ENCODE measurements at regions not wholly inside any gene's neighbourhood (a gene's known extent, or its start where the extent isn't known, plus 50 kb on each side); places are given as distances from the start of the nearest gene placed in this dataset.

DNA sequence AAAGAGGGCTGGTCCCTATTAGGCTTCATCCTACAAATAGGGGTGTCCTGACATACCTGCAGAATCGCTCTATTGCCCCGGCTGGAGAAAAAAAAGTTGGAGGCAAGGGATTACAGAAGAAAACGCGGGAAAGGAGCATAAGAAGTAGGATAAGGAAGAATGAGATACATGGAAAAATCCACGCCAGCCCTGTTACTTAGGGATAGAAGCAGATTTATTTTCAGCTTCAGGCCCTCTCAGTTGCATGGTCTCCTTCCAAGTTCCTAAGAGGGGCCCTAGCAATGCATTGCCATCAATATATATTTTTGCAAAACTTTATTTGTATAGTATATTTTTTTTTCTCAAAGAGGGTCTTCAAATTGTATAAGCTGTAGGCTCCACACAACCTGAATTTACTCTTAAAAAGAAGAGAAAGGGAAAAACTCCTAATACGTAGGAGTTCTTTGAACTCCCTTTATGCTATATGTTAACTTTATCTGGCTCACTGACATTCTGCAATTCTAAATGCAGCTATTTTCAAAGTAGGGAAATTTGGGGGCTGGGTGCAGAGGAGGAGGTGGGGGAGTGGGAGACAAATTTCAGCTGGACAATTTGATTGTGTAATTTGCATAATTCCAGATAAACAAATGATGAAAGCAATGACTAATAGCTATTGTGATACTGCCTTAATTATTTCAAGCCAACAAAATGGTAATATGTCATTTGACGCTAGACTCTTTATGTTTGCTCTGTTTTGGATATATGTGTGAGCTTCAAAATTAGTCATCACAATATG lies 137.7 kb upstream of the TRHDE start:
- no peak overlapping the region for H3K4me3 Mint-ChIP-seq (ENCODE audit: unreplicated experiment)
- no peaks in the 10 kb centered on the region for H3K36me3 Mint-ChIP-seq (ENCODE audit: low read depth)
- H3K27ac Mint-ChIP-seq (ENCODE audit: unreplicated experiment) = no peak overlapping the region
- peaks cover 27% of the 10 kb centered on the region for H3K27me3 Mint-ChIP-seq (ENCODE audit: low read depth)
- no peaks in the 10 kb centered on the region for H3K4me1 Mint-ChIP-seq (ENCODE audit: low read depth)
- no peaks in the 10 kb centered on the region for H3K9me3 Mint-ChIP-seq (ENCODE audit: low read depth)
- TF ChIP-seq, protein P1, sequence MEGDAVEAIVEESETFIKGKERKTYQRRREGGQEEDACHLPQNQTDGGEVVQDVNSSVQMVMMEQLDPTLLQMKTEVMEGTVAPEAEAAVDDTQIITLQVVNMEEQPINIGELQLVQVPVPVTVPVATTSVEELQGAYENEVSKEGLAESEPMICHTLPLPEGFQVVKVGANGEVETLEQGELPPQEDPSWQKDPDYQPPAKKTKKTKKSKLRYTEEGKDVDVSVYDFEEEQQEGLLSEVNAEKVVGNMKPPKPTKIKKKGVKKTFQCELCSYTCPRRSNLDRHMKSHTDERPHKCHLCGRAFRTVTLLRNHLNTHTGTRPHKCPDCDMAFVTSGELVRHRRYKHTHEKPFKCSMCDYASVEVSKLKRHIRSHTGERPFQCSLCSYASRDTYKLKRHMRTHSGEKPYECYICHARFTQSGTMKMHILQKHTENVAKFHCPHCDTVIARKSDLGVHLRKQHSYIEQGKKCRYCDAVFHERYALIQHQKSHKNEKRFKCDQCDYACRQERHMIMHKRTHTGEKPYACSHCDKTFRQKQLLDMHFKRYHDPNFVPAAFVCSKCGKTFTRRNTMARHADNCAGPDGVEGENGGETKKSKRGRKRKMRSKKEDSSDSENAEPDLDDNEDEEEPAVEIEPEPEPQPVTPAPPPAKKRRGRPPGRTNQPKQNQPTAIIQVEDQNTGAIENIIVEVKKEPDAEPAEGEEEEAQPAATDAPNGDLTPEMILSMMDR (IDR thresholded peaks at IDR 0.05) = no peak
- DNase-seq (ENCODE audit: low spot score) = no peak

DNA sequence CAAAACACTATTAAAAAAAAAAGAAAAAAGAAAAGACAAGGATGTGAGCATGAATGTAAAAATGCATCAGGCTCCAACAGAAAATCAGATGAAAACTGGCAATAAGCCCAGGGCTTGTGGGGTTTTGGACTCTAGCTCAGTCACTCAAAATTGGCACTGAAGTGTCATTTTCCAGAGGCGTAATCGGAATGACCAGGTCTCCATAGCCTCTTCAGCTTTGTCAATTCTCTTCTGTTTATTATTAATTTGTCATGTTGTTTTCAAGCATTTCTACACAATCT lies 137.2 kb upstream of the TRHDE start:
- TF ChIP-seq, protein P1 (IDR thresholded peaks at IDR 0.05) = no peak
- no peak overlapping the region for H3K27ac Mint-ChIP-seq (ENCODE audit: unreplicated experiment)
- DNase-seq (ENCODE audit: low spot score) = no peak
- H3K4me1 Mint-ChIP-seq (ENCODE audit: low read depth) = no peaks in the 10 kb centered on the region
- H3K36me3 Mint-ChIP-seq (ENCODE audit: low read depth) = no peaks in the 10 kb centered on the region
- peaks cover 28% of the 10 kb centered on the region for H3K27me3 Mint-ChIP-seq (ENCODE audit: low read depth)
- H3K4me3 Mint-ChIP-seq (ENCODE audit: unreplicated experiment) = no peak overlapping the region
- no peaks in the 10 kb centered on the region for H3K9me3 Mint-ChIP-seq (ENCODE audit: low read depth)

DNA sequence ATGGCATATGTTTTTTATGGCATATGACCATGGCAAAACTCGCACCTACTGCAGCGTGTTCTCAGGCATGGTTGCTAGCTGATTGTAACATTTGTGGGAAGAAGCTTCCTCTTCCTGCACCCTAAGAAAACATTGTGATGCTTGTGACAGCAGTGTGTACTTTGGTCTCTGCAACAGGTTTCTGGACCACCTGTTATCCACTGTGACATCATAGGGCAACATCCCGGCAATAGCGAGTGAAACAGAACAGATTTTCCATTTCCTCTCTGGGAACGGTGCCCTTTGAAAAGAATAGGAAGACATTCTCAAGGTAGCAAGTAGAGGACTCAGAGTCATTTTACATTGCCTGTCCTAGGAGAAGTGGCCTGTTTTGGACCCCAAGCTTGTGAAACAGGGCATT lies 135.4 kb upstream of the TRHDE start:
- Mint-ChIP-seq H3K27me3 (ENCODE audit: low read depth) (peaks cover 26% of the 10 kb centered on the region), H3K27ac (ENCODE audit: unreplicated experiment) (no peak overlapping the region), H3K4me3 (ENCODE audit: unreplicated experiment) (no peak overlapping the region), H3K9me3 (ENCODE audit: low read depth) (no peaks in the 10 kb centered on the region), H3K4me1 (ENCODE audit: low read depth) (no peaks in the 10 kb centered on the region), H3K36me3 (ENCODE audit: low read depth) (no peaks in the 10 kb centered on the region)
- no peak for DNase-seq (ENCODE audit: low spot score)
- TF ChIP-seq, protein P1 (IDR thresholded peaks at IDR 0.05) = no peak

DNA sequence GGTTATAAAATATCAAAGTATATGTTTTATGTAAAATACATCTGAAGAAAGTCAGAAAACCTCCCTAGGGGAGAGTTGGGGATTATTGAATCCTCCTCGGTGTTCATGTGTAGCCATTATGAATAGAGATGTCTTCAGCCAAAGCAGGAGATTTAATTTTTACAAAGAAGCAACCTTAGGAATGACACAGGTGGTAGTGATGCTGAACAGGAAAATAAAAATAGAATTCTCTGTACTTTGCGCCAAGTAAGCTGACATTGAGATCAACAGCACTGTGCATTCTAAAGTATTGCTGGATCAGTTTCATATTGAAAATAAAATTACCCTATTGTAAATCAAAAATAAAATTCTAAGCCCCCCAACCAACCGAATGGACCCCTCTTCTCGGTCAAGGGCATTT lies 132.8 kb upstream of the TRHDE start:
- Mint-ChIP-seq H3K36me3 (ENCODE audit: low read depth) (no peaks in the 10 kb centered on the region), H3K4me1 (ENCODE audit: low read depth) (no peaks in the 10 kb centered on the region), H3K9me3 (ENCODE audit: low read depth) (no peaks in the 10 kb centered on the region), H3K27me3 (ENCODE audit: low read depth) (peaks cover 11% of the 10 kb centered on the region), H3K4me3 (ENCODE audit: unreplicated experiment) (no peak overlapping the region), H3K27ac (ENCODE audit: unreplicated experiment) (no peak overlapping the region)
- DNase-seq (ENCODE audit: low spot score) = no peak
- TF ChIP-seq, protein P1 (IDR thresholded peaks at IDR 0.05) = no peak

DNA sequence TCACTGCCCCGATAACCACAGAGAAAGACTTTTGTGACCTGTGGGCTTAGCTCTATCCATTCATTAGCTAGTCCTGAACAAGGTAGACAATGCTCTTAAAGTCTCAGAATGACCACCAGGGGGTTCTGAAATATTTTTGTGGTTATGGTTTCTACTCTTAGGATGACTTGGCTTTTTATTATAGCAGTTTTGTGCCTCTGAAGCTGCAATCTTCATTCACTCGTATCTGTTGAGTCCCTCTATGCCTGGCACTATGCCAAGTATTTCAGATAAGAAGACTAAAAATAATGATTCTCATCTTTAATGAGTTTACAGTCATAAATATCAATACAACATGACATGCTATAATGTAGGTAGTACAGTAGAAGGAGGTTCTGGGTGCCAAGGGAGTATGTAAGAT lies 130.8 kb upstream of the TRHDE start:
- no peaks in the 10 kb centered on the region for H3K4me1 Mint-ChIP-seq (ENCODE audit: low read depth)
- DNase-seq (ENCODE audit: low spot score) = no peak
- H3K4me3 Mint-ChIP-seq (ENCODE audit: unreplicated experiment) = no peak overlapping the region
- H3K36me3 Mint-ChIP-seq (ENCODE audit: low read depth) = no peaks in the 10 kb centered on the region
- H3K9me3 Mint-ChIP-seq (ENCODE audit: low read depth) = no peaks in the 10 kb centered on the region
- H3K27me3 Mint-ChIP-seq (ENCODE audit: low read depth) = peaks cover 11% of the 10 kb centered on the region
- no peak overlapping the region for H3K27ac Mint-ChIP-seq (ENCODE audit: unreplicated experiment)
- TF ChIP-seq, protein P1 (IDR thresholded peaks at IDR 0.05) = peak; percentile 63
